Fibroblast of villous mesenchyme (primary cell): ENCODE measurements at regions not wholly inside any gene's neighbourhood (a gene's known extent, or its start where the extent isn't known, plus 50 kb on each side); places are given as distances from the start of the nearest gene placed in this dataset.
"Not testable (repeated sequence)": the region's sequence is repeated elsewhere in the genome, so short reads cannot be mapped to it uniquely, and the experiment has no call there.

Source experiments
- DNase-seq: peaks from one replicate; pipeline ENCODE4 v3.0.0-alpha.2; 2010; ENCODE audit warnings: low read depth
- H3K4me3 ChIP-seq: 2 replicates; pipeline ENCODE4 v1.5.1; 2011; ENCODE audit warnings: low read depth, mild to moderate bottlenecking, low read length
- TF ChIP-seq, protein P1 (sequence below): IDR thresholded peaks from 2 replicates; pipeline ENCODE4 v1.5.1; 2012; ENCODE audit warnings: low read depth, mild to moderate bottlenecking, low read length; ENCODE audit not compliant: insufficient read depth

DNA sequence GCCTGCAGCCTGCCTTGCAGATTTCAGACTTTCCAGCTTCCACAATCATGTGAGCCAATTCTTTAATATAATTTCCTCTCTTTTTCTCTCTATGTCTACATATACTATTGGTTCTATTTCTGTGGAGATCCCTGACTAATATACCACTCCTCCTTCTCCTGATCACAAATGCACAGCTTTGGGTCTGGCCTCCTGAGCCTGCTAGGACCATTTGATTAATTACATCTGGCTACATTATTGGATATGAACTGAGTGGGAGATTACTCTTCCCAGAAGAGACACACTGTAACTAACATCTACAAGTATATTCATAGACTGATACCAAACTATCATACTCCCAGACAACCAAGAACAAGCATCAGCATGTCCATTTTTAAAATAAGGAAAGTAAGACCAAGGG is 188.9 kb upstream of the LMCD1 start:
- H3K4me3 ChIP-seq, result no peak overlapping the region
- TF ChIP-seq, protein P1, sequence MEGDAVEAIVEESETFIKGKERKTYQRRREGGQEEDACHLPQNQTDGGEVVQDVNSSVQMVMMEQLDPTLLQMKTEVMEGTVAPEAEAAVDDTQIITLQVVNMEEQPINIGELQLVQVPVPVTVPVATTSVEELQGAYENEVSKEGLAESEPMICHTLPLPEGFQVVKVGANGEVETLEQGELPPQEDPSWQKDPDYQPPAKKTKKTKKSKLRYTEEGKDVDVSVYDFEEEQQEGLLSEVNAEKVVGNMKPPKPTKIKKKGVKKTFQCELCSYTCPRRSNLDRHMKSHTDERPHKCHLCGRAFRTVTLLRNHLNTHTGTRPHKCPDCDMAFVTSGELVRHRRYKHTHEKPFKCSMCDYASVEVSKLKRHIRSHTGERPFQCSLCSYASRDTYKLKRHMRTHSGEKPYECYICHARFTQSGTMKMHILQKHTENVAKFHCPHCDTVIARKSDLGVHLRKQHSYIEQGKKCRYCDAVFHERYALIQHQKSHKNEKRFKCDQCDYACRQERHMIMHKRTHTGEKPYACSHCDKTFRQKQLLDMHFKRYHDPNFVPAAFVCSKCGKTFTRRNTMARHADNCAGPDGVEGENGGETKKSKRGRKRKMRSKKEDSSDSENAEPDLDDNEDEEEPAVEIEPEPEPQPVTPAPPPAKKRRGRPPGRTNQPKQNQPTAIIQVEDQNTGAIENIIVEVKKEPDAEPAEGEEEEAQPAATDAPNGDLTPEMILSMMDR, result no peak
- no peak for DNase-seq

DNA sequence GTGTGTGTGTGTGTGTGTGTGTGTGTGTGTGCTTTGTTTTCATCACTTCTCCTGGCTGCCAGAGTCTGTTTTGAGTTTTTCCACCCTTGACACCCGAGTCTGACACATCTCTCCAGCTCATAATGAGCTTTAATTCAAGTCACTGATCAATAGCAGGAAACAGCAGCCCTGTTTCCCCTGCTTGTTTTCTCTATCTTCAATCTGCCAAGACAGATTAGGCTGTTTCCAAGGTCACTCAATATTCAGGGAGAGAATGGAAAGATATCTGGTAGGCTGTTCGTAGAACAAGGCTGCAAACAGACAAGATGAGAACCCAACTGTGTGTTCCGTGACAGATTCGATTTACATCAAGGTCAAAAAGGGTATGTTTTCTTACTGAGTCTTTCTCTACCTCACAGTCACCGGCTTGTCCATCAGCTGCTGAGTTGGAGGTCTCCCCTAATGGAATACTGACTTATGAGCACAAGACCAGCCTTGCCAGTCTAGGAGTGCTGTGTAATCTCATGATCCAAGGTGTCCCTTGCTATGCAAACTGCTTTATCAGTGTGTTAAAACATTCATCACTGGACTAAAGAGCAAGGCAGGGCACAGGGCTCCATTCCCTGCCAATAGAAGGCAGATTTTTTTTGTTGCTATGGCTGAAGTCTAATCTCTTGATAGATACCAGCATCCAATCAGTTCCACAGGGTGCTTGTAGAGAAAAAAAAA is 187.9 kb upstream of the LMCD1 start:
- H3K4me3 ChIP-seq, result no peak overlapping the region
- DNase-seq, result no peak
- TF ChIP-seq, protein P1, result no peak

DNA sequence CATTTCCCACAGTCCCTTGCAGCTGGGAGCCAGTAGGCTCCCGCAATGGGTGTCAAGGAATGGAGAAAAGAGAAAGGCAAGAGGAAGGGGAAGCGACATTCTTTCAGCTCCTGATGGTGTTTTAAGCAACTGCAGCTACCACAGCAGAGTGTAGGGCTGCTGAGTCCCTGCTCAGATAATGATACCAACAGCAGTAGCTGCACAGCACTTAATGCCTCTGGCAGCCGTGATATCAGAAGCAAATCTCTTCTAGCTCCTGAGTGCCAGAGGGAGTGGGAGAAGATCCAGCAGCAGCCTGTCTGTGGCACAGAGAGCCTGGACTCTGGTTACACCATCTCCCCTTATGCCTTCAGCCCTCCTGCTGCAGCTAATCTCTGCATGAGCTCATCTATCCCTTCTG is 186.1 kb upstream of the LMCD1 start:
- H3K4me3 ChIP-seq, DNase-seq: not testable (repeated sequence)

DNA sequence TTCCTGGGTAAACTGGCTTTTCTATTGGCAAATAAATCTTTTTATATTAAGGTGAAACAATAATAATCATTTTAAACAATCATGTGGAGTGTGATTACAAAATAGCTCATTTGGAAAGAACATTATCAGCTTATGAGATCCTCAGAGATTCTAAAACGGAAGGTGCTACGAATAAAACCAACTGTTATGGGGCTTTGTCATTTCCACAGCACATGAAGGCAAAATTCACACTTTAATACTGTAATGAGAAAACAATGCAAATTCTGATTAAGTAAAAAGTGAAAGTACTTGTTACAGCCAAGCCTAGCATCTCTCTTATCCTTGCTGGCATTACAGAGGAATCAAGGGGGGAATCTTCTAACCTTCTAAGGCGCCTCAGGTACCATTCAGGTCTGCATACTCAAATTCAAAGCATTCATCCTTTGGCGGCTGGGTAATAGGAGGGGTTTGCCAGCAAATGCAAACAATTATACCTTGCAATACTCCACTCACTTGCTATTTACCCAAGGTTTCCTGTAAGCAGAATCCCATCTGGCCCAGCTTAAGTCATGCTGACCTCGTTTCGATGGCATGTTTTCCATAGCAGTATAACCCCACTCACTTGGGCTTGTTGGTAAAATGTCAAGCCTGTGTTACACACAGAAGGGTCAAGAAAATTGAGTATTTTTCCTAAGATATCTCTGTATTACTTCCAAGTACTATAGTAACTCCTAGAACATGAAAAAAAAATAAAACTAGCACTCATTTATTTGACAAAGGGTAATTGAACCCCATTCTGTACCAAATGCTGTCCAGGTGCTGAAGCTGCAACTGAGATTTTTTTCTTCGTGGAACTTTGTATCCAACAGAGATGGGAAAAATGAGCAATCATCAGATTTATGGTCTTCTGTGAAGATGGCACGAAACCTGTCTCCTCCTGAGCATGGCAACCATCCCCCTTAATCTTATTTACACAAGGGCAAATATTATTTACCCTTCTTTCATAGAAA is 183.7 kb upstream of the LMCD1 start:
- TF ChIP-seq, protein P1, result no peak
- no peak for DNase-seq
- H3K4me3 ChIP-seq, result no peak overlapping the region

DNA sequence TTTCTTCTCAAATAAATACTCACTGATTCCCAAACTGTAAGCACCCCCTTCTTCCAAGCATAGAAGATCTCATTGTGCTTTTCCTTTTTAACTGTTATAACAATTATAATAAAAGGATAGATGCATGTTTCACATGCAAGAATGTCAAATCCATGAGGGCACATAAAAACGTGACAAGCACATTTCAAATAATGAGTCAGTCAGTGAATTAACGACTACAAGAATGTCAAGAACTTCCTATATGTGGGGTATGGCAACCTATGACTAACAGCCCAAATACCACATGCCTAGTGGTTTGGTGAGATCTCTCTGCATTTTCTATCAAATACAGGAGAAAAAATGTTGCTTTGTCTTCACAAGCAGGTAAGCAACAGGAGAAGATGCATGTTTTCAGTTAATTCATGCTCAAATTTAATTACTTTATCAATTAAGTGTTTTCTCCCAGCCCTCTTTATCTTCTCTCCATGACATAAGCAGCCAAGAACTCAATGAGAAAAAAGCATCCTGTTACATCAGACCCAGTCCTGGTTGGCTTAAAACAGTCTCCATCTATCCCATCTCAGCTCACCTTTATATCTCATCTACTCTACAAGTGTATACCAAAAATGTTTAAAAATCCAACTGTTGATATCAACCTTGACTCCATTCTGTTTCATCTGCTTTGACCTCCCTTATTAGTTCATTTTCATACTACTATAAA is 181.5 kb upstream of the LMCD1 start:
- TF ChIP-seq, protein P1, result no peak
- peak; percentile 17 for DNase-seq
- no peak overlapping the region for H3K4me3 ChIP-seq

DNA sequence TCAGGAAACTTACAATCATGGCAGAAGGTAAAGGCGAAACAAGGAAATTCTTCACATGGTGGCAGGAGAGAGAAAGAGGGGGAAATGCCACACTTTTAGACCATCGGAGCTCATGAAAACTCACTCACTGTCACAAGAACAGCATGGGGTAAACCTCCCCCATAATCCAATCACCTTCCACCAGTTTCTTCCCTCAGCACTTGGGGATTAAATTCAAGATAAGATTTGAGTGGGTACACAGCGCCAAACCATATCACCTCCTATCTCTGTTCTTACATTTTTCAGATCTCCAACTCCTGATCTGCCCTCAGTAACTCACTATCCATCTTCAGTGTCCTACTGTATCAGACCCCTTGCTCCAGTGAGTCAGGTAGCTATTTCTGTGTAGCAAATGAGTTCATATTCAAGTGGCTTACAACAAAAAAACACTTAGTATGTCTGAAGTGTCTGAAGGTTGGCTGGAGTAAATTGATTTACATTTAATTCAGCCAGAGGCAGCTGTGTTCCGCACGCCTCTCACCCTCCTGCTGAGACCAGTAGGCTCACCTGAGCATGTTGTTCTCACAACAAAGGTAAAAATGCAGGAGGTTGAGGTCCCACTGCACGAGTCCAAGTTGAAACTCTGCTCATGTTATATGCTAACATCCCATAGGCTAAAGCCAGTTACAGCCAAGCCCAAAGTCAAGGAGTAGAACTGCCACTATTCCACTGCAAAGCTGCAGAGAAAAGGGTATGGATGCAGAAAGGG is 180.7 kb upstream of the LMCD1 start:
- DNase-seq, result no peak
- H3K4me3 ChIP-seq, result no peak overlapping the region
- TF ChIP-seq, protein P1, result no peak

DNA sequence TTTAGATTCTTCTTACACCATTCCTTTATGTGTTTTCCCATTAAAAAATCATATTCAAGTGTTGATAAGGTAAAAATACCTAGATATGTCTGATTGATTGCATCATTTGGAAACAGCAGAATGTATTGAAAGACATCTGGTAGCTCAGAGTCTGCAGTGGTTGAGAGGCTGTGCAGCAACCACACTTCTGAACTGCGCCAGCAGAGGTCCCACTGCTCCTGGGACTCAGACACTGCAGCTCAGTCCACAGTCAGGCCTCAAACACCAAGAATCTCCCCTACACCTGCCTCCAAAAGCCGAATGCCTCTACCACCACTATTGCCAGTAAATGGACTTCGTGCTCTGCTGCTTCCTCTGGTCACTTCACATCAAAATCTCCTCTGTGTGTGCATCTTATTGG is 176.9 kb upstream of the LMCD1 start:
- no peak overlapping the region for H3K4me3 ChIP-seq
- DNase-seq, result peak; percentile 48
- TF ChIP-seq, protein P1, result peak; percentile 76
